ENCODE measurements at regions not wholly inside any gene's neighbourhood (a gene's known extent, or its start where the extent isn't known, plus 50 kb on each side); places are given as distances from the start of the nearest gene placed in this dataset.

DNA sequence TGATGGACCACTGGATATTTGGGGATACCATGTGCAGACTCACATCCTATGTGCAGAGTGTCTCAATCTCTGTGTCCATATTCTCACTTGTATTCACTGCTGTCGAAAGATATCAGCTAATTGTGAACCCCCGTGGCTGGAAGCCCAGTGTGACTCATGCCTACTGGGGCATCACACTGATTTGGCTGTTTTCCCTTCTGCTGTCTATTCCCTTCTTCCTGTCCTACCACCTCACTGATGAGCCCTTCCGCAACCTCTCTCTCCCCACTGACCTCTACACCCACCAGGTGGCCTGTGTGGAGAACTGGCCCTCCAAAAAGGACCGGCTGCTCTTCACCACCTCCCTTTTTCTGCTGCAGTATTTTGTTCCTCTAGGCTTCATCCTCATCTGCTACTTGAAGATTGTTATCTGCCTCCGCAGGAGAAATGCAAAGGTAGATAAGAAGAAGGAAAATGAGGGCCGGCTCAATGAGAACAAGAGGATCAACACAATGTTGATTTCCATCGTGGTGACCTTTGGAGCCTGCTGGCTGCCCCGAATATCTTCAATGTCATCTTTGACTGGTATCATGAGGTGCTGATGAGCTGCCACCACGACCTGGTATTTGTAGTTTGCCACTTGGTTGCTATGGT lies 54.5 kb upstream of the HNRNPA0 start:
- H3K4me3 ChIP-seq (ENCODE audit: low read length) = no peak overlapping the region
- no peak for DNase-seq (ENCODE audit: low read depth)
- TF ChIP-seq, protein P1, sequence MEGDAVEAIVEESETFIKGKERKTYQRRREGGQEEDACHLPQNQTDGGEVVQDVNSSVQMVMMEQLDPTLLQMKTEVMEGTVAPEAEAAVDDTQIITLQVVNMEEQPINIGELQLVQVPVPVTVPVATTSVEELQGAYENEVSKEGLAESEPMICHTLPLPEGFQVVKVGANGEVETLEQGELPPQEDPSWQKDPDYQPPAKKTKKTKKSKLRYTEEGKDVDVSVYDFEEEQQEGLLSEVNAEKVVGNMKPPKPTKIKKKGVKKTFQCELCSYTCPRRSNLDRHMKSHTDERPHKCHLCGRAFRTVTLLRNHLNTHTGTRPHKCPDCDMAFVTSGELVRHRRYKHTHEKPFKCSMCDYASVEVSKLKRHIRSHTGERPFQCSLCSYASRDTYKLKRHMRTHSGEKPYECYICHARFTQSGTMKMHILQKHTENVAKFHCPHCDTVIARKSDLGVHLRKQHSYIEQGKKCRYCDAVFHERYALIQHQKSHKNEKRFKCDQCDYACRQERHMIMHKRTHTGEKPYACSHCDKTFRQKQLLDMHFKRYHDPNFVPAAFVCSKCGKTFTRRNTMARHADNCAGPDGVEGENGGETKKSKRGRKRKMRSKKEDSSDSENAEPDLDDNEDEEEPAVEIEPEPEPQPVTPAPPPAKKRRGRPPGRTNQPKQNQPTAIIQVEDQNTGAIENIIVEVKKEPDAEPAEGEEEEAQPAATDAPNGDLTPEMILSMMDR (IDR thresholded peaks at IDR 0.05; ENCODE audit: insufficient read depth, low read depth, low read length, missing control alignments) = no peak

DNA sequence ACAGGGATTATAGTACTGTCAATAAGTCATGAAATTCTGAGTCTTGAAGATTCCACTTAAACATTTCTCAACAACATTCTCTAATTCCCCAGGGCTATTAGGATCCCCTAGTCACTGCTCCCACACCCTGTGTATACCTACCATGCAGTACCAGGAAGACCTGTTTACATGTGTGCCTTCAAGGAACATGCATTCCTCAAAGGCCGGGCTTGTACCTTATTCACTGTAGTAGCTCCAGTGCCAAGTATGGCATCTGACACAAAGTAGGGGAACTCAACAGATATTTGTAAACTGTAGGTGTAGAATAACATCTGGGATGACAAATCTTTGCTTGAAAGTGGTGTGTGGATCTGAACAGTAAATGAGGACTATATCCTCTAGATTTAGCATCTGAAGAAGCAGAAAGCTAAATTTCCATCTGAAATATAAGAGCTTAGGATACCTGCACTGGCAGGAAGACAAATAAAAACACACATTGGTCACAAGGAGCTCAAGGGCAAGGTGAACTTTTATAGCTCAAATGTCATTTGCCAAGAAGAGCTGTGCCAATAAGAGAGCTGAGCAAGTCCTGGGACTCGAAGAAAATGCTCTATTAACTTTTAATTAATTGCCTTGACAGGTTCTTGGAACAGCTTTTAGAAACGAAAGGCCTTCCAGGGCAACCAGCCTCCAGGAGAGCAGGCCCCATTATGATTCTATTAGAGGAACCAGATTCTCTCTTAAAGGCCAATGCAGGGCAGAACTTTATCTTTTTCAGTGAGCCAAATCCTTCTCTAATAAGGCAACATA lies 52.3 kb upstream of the MYOT start:
- peak; percentile 71 for DNase-seq (ENCODE audit: low read depth)

More for the DNA sequence above, 52.3 kb upstream of the MYOT start:
- TF ChIP-seq, protein P1 (IDR thresholded peaks at IDR 0.05; ENCODE audit: insufficient read depth, low read depth, low read length, missing control alignments) = no peak
- no peak overlapping the region for H3K4me3 ChIP-seq (ENCODE audit: low read length)
